ENCODE measurements at regions not wholly inside any gene's neighbourhood (a gene's known extent, or its start where the extent isn't known, plus 50 kb on each side); places are given as distances from the start of the nearest gene placed in this dataset.

DNA sequence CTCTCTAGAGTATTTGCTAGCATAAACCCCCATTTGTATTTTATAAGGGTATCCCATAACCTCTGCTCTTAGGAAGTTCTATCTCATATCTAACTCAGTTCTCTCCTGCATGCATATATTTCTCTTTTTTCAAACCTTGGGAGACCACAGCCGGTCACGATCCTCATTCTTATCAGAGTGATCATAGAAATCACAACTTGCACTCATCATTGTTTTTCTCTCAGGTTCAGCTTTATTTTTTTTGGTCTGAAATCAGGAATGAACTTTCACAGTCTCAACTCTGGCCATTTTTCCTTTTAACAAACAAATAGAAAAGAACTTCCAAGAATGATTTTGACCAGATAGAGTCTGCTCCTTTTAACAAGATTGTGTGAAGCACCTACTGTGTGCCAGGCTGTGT is 98.6 kb upstream of the BLID start:
- no peak overlapping the region for H3K4me3 ChIP-seq (ENCODE audit: control insufficient read depth, low read depth, low read length)

DNA sequence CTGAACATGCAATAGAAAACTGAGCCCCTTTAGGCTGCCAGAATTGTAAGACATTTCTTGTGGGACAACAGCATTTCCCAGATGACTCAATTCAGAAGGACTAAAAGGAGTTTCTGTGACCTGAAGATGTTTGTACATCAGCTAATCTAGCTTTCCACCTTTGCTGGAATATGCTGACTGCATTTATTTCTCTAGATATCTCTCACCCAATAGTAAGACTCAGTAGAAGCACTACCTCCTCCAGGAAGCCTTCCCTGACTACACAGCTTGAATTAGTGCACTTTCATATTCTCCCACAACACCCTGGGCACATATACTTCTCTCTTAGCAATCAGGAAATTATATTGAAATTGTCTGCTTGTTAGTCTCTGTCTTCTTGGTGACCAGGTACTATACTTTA is 98.1 kb upstream of the BLID start:
- H3K4me3 ChIP-seq (ENCODE audit: control insufficient read depth, low read depth, low read length) = no peak overlapping the region
- DNase-seq (ENCODE audit: low read depth) = no peak
- TF ChIP-seq, protein P1, sequence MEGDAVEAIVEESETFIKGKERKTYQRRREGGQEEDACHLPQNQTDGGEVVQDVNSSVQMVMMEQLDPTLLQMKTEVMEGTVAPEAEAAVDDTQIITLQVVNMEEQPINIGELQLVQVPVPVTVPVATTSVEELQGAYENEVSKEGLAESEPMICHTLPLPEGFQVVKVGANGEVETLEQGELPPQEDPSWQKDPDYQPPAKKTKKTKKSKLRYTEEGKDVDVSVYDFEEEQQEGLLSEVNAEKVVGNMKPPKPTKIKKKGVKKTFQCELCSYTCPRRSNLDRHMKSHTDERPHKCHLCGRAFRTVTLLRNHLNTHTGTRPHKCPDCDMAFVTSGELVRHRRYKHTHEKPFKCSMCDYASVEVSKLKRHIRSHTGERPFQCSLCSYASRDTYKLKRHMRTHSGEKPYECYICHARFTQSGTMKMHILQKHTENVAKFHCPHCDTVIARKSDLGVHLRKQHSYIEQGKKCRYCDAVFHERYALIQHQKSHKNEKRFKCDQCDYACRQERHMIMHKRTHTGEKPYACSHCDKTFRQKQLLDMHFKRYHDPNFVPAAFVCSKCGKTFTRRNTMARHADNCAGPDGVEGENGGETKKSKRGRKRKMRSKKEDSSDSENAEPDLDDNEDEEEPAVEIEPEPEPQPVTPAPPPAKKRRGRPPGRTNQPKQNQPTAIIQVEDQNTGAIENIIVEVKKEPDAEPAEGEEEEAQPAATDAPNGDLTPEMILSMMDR (conservative IDR thresholded peaks at IDR 0.05; ENCODE audit: control insufficient read depth, insufficient read depth, low read depth, low read length) = no peak

More for the DNA sequence above, 98.6 kb upstream of the BLID start:
- DNase-seq (ENCODE audit: low read depth) = no peak
- TF ChIP-seq, protein P1 (conservative IDR thresholded peaks at IDR 0.05; ENCODE audit: control insufficient read depth, insufficient read depth, low read depth, low read length) = no peak

DNA sequence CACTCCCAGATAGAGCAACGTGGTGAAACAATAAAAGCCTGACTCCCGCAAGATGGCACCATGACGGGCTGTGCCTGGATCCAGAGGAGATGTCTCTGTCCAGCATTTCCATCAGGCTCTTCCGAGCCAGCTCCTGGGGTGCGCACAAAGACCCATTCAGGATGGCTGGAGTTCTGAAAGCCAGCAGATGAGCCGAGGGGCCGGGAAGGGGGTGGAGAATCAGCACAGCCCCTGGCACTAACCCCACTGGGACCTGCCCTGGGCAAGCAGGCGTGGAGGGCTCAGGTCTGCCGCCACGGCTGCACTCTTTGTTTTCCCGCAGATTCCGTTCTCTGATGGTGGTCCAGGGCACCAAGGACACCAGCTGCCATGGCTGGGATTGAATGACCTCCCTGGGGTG is 97.2 kb upstream of the BLID start:
- TF ChIP-seq, protein P1 (conservative IDR thresholded peaks at IDR 0.05; ENCODE audit: control insufficient read depth, insufficient read depth, low read depth, low read length) = no peak
- H3K4me3 ChIP-seq (ENCODE audit: control insufficient read depth, low read depth, low read length) = no peak overlapping the region
- no peak for DNase-seq (ENCODE audit: low read depth)

DNA sequence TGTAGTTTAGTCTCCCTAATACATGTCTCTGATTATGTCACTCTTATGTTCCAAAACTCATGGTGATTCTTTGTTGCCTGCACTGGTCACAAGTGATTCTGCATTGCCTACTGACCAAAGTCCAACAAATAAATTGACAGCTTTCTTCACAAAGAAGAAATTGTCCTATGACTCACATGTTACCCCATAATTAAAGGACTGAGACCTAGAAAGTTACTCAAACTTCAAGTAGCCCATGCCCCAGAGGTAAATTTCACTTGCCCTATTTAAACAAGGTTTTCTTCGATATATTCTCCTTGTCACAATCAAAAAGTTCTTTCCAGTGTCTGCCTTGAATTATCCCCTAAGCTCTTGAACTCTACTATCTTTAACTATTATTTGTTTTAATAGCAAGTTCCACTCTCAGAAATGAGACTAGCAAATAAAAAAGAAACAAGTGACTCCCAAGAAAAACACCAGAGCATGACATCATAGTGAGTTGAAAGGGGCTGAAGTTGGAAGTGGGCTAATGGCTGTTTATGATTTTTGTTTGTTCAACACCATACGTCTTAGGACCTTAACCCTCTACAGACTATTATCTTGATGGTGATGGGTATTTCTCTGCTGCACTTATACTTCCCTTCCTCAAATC is 94.5 kb upstream of the BLID start:
- TF ChIP-seq, protein P1 (conservative IDR thresholded peaks at IDR 0.05; ENCODE audit: control insufficient read depth, insufficient read depth, low read depth, low read length) = no peak
- H3K4me3 ChIP-seq (ENCODE audit: control insufficient read depth, low read depth, low read length) = no peak overlapping the region
- peak; percentile 38 for DNase-seq (ENCODE audit: low read depth)

DNA sequence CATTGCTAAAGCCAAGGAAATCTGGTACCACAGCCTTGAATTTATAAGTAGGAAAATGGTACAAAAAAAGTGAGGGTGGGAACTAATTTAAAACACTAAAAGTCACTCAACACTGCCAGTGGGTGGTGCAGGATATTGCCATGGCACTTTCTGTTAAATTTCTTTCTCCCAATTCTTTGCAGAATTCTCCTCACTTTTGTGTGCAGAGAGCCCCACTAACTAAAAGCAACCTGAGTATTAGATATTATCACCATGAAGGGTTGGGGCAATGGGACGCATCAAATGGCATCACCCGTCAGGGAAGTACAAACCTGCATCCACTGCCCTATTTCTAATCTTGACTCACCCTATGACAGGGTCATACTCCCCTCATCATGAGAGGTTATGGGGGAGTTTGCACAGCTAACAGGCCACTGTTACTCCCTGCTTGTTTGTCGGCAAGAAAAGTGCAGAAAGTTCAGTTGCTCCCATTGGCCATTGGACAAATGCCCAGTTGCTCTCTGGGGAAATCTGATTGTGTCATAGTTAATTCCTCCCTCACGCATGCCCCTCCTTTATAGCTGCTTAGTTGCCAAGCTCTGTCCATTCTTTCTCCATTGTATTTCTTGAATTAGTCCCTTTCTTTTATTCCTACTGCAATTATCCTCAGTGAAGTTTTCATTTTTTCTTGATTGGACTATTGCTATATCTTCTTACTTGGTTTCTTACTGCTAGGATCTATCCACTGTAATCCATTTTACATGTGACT is 93.8 kb upstream of the BLID start:
- no peak overlapping the region for H3K4me3 ChIP-seq (ENCODE audit: control insufficient read depth, low read depth, low read length)
- TF ChIP-seq, protein P1 (conservative IDR thresholded peaks at IDR 0.05; ENCODE audit: control insufficient read depth, insufficient read depth, low read depth, low read length) = no peak
- DNase-seq (ENCODE audit: low read depth) = peak; percentile 95

DNA sequence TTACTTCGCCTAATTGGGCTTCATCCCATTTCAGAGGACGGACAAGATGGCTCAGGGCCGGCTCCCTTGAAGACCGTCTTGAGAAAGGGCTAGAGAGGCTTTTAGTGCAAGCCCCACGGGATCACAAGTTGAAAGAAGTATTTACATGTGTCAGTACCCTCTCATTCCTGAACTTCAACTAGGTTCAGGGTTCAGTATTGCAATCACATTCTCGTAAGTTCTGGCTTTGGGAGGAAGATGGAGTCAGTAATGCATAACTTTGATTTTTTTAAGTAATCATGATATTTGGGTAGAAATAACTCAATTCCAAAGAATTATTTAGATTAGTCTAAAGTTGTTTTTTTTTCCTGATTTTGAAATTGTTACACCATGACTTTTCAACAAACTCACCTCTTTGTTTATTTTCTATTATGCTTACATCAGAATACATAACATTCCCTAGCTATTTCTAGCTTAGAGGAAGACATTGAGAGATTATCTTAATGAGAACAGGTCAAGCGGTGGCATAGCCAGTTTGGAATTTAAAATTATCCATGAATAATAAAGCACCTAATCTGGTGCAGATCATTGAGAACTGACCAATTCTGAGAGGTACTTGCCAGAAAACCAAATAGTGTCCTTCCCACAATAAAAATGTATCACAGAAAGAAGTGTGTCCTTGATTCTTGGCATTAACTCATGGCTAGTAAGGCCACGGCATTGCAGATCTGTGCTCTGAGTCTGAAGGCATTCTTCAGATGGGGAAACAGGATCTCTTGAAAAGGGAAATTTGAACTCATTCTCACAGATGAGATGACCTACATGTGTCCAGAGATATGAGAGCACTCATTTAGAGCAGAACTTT is 92.1 kb upstream of the BLID start:
- TF ChIP-seq, protein P1 (conservative IDR thresholded peaks at IDR 0.05; ENCODE audit: control insufficient read depth, insufficient read depth, low read depth, low read length) = no peak
- peak; percentile 73 for DNase-seq (ENCODE audit: low read depth)
- H3K4me3 ChIP-seq (ENCODE audit: control insufficient read depth, low read depth, low read length) = no peak overlapping the region

Measured in fibroblast of mammary gland (primary cell).